Body of pancreas (tissue), 4 donors: ENCODE measurements at regions not wholly inside any gene's neighbourhood (a gene's known extent, or its start where the extent isn't known, plus 50 kb on each side); places are given as distances from the start of the nearest gene placed in this dataset.

Experiments
- ATAC-seq: fragments of 150-250 bp; one replicate; pipeline ENCODE4 v1.9.1; 2016
- DNase-seq, 4 donors: peaks; one replicate each; pipeline ENCODE4 v3.0.0-alpha.2; 2019
- H3K27ac ChIP-seq, 4 donors: fragments of 200-600 bp; sonication (generic); 1 replicate in 3 of 4; 2 replicates in 1 of 4; pipeline versions ENCODE4 v1.5.1 to v1.6.1; 2016 to 2019; ENCODE audit warnings: mild to moderate bottlenecking in 1 of 4, mixed read lengths in 1 of 4, moderate library complexity in 1 of 4
- H3K27me3 ChIP-seq, 2 donors: fragments of 200-600 bp; sonication (generic); one replicate each; pipeline ENCODE4 v1.6.0; 2016; ENCODE audit warnings: mild to moderate bottlenecking in 1 of 2
- H3K36me3 ChIP-seq, 2 donors: fragments of 200-600 bp; sonication (generic); replicated peaks in 1 of 2; 2 replicates each; pipeline ENCODE4 v1.5.1; 2016; ENCODE audit warnings: low read depth in 2 of 2; ENCODE audit not compliant: insufficient read depth in 1 of 2
- H3K4me1 ChIP-seq: fragments of 200-600 bp; sonication (generic); one replicate; pipeline ENCODE4 v1.6.0; 2016
- H3K4me3 ChIP-seq, 2 donors: fragments of 200-600 bp; sonication (generic); 1 replicate in 1 of 2; 2 replicates in 1 of 2; pipeline ENCODE4 v1.5.1; 2016 to 2019
- H3K9me3 ChIP-seq, 3 donors: fragments of 200-600 bp; sonication (generic); 1 replicate in 2 of 3; 2 replicates in 1 of 3; pipeline ENCODE4 v1.5.1; 2016
- POLR2A ChIP-seq, 3 donors: fragments of 450-650 bp; IDR thresholded peaks; one replicate each; pipeline ENCODE4 v1.6.1; 2016; ENCODE audit warnings: antibody characterized with exemption in 3 of 3, mild to moderate bottlenecking in 2 of 3
- WGBS, 2 donors: methylation state at CpG; one replicate each; pipeline ENCODE4 v1.1.5; 2017; 5-methylcytosine and 5-hydroxymethylcytosine counted together
- intact Hi-C: fragments of 100-400 bp; cut with DNase I; formaldehyde crosslinking; loops from one replicate; pipeline ENCODE4 v1.15.1; 2023
- TF ChIP-seq, protein P1 (sequence below), 7 experiments: fragments of 450-650 bp in 4 of 7; fragments of 200-600 bp in 3 of 7; sonication (generic) in 3 of 7; IDR thresholded peaks; one replicate each; pipeline ENCODE4 v1.5.1; 2016 to 2019; ENCODE audit warnings: antibody characterized with exemption in 7 of 7

DNA sequence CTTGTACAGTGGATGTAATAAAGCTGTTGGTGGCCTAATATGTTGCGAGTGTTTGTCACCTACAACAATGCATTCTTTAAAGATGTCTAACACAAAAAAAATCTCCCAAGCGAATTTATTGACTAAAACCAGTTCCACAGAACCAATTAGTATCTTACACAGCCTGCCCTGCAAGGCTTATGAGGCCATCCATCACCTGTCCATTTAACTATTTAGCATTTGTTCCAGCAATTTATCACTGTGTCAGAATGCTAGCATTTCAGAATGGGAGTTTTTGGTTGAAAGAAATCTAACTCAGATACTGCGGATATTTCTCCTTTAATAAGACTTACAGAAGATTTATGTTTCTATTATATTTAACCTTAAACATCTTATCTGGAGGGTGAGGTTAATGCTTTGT is 831.1 kb upstream of the PRMT6 start:
- no peak overlapping the region for H3K27ac ChIP-seq
- H3K4me3 ChIP-seq = no peak overlapping the region
- no peaks in the 10 kb centered on the region for H3K27me3 ChIP-seq
- DNase-seq (no peak), ATAC-seq (no peak)
- 36 to 42% methylated on average over 3 of the region's 3 CpGs for WGBS, 2 donors
- no peaks in the 10 kb centered on the region for H3K9me3 ChIP-seq
- TF ChIP-seq POLR2A (IDR thresholded peaks at IDR 0.05) = no peak
- TF ChIP-seq, protein P1, sequence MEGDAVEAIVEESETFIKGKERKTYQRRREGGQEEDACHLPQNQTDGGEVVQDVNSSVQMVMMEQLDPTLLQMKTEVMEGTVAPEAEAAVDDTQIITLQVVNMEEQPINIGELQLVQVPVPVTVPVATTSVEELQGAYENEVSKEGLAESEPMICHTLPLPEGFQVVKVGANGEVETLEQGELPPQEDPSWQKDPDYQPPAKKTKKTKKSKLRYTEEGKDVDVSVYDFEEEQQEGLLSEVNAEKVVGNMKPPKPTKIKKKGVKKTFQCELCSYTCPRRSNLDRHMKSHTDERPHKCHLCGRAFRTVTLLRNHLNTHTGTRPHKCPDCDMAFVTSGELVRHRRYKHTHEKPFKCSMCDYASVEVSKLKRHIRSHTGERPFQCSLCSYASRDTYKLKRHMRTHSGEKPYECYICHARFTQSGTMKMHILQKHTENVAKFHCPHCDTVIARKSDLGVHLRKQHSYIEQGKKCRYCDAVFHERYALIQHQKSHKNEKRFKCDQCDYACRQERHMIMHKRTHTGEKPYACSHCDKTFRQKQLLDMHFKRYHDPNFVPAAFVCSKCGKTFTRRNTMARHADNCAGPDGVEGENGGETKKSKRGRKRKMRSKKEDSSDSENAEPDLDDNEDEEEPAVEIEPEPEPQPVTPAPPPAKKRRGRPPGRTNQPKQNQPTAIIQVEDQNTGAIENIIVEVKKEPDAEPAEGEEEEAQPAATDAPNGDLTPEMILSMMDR (IDR thresholded peaks at IDR 0.05) = no peak
- intact Hi-C loops = no loop called here
- no peaks in the 10 kb centered on the region for H3K36me3 ChIP-seq
- H3K4me1 ChIP-seq = no peaks in the 10 kb centered on the region

DNA sequence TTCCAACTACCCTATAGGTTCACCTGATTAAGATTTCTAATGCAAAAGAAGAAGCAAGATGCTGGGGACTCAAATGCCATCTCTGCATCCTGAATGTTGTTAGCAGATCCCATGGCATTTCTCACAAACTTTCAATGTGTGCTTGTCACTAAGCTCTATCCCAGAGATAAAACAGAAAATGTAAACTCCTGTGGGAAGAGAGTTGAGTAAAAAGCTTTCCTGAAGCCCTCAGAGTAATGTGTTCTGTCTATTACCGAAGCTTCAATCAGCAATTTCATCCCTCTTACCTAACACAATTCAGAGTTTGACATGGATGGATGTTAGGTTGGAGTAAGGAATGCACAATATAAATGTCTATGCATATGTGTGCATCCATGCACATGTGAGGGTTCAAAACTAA is 829.9 kb upstream of the PRMT6 start:
- no peaks in the 10 kb centered on the region for H3K36me3 ChIP-seq
- no peak for DNase-seq
- H3K4me3 ChIP-seq = no peak overlapping the region
- H3K27me3 ChIP-seq = no peaks in the 10 kb centered on the region
- no peak for ATAC-seq
- no peak overlapping the region for H3K27ac ChIP-seq
- whole genome bisulfite sequencing, 2 donors = 16 to 50% methylated on average over 1 of the region's 1 CpG
- no peaks in the 10 kb centered on the region for H3K4me1 ChIP-seq
- no peaks in the 10 kb centered on the region for H3K9me3 ChIP-seq
- intact Hi-C loops = no loop called here
- TF ChIP-seq, protein P1 (IDR thresholded peaks at IDR 0.05) = no peak
- TF ChIP-seq POLR2A (IDR thresholded peaks at IDR 0.05) = no peak

DNA sequence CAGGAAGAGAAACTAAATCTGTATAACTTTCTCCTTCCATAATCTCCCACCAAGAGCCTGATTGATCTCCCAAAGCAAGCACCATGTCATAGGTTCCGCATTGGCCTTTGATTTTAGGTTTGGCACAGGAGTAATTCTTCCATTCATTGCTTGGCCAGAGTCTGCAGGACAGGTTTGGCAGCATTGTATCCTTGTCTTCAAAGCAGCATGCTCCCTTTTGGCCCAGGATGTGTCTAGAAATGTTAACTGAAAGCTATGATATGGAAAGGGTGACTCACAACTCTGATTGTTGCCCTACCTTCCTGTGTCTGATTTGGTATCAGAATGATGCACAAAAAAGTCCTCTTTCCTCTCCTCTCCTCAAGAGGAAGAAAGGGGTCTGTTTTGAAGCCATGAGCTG is 824.3 kb upstream of the PRMT6 start:
- Histone ChIP-seq H3K9me3 (no peaks in the 10 kb centered on the region), H3K4me3 (no peak overlapping the region), H3K27ac (no peak overlapping the region), H3K4me1 (no peaks in the 10 kb centered on the region), H3K36me3 (no peaks in the 10 kb centered on the region), H3K27me3 (no peaks in the 10 kb centered on the region)
- intact Hi-C loops = no loop called here
- 72 to 75% methylated on average over 1 of the region's 1 CpG for whole genome bisulfite sequencing, 2 donors
- no peak for ATAC-seq
- DNase-seq = no peak
- no peak for TF ChIP-seq POLR2A (IDR thresholded peaks at IDR 0.05)
- TF ChIP-seq, protein P1 (IDR thresholded peaks at IDR 0.05) = no peak

DNA sequence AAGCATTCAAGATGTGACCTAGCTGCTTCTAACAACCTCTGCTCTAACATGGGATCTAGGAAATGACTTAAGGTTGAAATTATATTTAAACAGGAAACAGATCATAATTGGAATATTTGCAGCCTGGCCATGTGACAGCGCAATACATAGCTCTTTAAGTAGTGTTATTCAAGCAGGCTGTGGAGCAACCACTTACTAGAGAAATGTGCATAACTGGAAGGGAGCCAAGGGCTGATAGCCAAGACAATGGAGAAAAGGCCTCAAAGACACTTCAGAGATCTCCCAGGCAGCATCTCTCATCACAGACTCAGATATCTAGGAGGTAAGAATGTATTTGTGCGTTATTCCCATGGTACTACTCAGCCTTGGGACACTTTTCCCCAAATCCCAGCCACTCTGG is 823.0 kb upstream of the PRMT6 start:
- no peaks in the 10 kb centered on the region for H3K9me3 ChIP-seq
- H3K27me3 ChIP-seq = no peaks in the 10 kb centered on the region
- no peak for ATAC-seq
- DNase-seq = no peak
- no peaks in the 10 kb centered on the region for H3K4me1 ChIP-seq
- no peaks in the 10 kb centered on the region for H3K36me3 ChIP-seq
- TF ChIP-seq, protein P1 (IDR thresholded peaks at IDR 0.05) = no peak
- no peak for TF ChIP-seq POLR2A (IDR thresholded peaks at IDR 0.05)
- H3K27ac ChIP-seq = no peak overlapping the region
- intact Hi-C loops = no loop called here
- 66 to 68% methylated on average over 2 of the region's 2 CpGs for WGBS, 2 donors
- H3K4me3 ChIP-seq = no peak overlapping the region

DNA sequence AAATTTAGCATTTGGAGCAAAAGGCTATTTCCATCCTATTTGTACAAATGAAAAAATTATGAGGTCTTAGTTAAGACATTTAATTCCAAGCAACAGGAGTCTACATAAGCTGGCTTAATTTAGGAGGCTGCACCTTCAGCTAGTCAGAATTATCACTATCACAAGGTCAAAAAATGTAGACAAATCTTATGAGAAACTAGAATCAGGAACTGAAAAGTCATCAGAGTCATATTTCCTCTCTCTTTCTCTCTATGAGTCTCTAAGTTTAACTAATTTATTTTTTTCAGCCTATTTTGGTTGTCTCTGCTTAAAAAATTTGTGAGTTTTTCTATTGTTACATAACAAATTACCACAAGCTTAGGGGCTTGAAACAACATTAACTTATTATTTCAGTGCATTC is 807.1 kb upstream of the PRMT6 start:
- Histone ChIP-seq H3K9me3 (no peaks in the 10 kb centered on the region), H3K27me3 (no peaks in the 10 kb centered on the region), H3K36me3 (no peaks in the 10 kb centered on the region), H3K27ac (no peak overlapping the region), H3K4me3 (no peak overlapping the region), H3K4me1 (no peaks in the 10 kb centered on the region)
- ATAC-seq (no peak), DNase-seq (no peak)
- TF ChIP-seq POLR2A (IDR thresholded peaks at IDR 0.05) = no peak
- TF ChIP-seq, protein P1 (IDR thresholded peaks at IDR 0.05) = no peak
- intact Hi-C loops = no loop called here
